Hematopoietic multipotent progenitor cell treated with erythropoietin and hydrocortisone succinate and interleukin-3 and kit ligand, for 6 days (in vitro differentiated cells): ENCODE measurements at regions not wholly inside any gene's neighbourhood (a gene's known extent, or its start where the extent isn't known, plus 50 kb on each side); places are given as distances from the start of the nearest gene placed in this dataset.
"Not testable (repeated sequence)": the region's sequence is repeated elsewhere in the genome, so short reads cannot be mapped to it uniquely, and the experiment has no call there.

ENCODE experiments used
- DNase-seq: peaks from one replicate; pipeline ENCODE4 v3.0.0-alpha.2; 2015

GRCh38 chr10:62996516-62996915, 136.6 kb upstream of the NRBF2 start:
- no peak for DNase-seq

- no peak for DNase-seq
These were observed 140.0 kb upstream of the NRBF2 start for GRCh38 chr10:62993121-62993520.

GRCh38 chr10:62992145-62992721, 140.9 kb upstream of the NRBF2 start:
- no peak for DNase-seq

GRCh38 chr10:62990126-62990525, 143.0 kb upstream of the NRBF2 start:
- DNase-seq = no peak

- DNase-seq = no peak
These were observed 147.1 kb upstream of the NRBF2 start for GRCh38 chr10:62985807-62986600.

- no peak for DNase-seq
These were observed 152.0 kb upstream of the NRBF2 start for GRCh38 chr10:62981096-62981495.

- DNase-seq = no peak
These were observed 152.4 kb upstream of the NRBF2 start for GRCh38 chr10:62980687-62981086.

GRCh38 chr10:62979921-62980320, 153.2 kb upstream of the NRBF2 start:
- no peak for DNase-seq

- no peak for DNase-seq
These were observed 154.6 kb upstream of the NRBF2 start for GRCh38 chr10:62978482-62978881.

- not testable (repeated sequence) for DNase-seq
These were observed 158.3 kb upstream of the NRBF2 start for GRCh38 chr10:62974795-62975194.

- no peak for DNase-seq
These were observed 155.9 kb upstream of the EGR2 start for GRCh38 chr10:62972103-62972502.

- DNase-seq = no peak
These were observed 147.9 kb upstream of the EGR2 start for GRCh38 chr10:62964026-62964425.

- no peak for DNase-seq
These were observed 145.9 kb upstream of the EGR2 start for GRCh38 chr10:62961951-62962523.

GRCh38 chr10:62960416-62960815, 144.2 kb upstream of the EGR2 start:
- DNase-seq = no peak

GRCh38 chr10:62959553-62959952, 143.4 kb upstream of the EGR2 start:
- DNase-seq = no peak

- no peak for DNase-seq
These were observed 142.8 kb upstream of the EGR2 start for GRCh38 chr10:62958980-62959379.

GRCh38 chr10:62946278-62946677, 130.1 kb upstream of the EGR2 start:
- no peak for DNase-seq

GRCh38 chr10:62939698-62940097, 123.5 kb upstream of the EGR2 start:
- DNase-seq = no peak

- no peak for DNase-seq
These were observed 122.5 kb upstream of the EGR2 start for GRCh38 chr10:62938672-62939071.

- DNase-seq = no peak
These were observed 121.5 kb upstream of the EGR2 start for GRCh38 chr10:62937674-62938073.

- DNase-seq = no peak
These were observed 118.9 kb upstream of the EGR2 start for GRCh38 chr10:62935022-62935421.

- no peak for DNase-seq
These were observed 118.1 kb upstream of the EGR2 start for GRCh38 chr10:62934258-62934657.

GRCh38 chr10:62928763-62929162, 112.6 kb upstream of the EGR2 start:
- not testable (repeated sequence) for DNase-seq

- no peak for DNase-seq
These were observed 110.2 kb upstream of the EGR2 start for GRCh38 chr10:62926407-62926806.
